GM13977 (cell line): ENCODE measurements at regions not wholly inside any gene's neighbourhood (a gene's known extent, or its start where the extent isn't known, plus 50 kb on each side); places are given as distances from the start of the nearest gene placed in this dataset.

Source experiments
- DNase-seq: peaks from one replicate; pipeline ENCODE4 v3.0.0; 2012; ENCODE audit warnings: low spot score
- in situ Hi-C: fragments of 300-500 bp; cut with MboI; formaldehyde crosslinking; loops from one replicate; pipeline ENCODE4 v1.12.0; 2022; ENCODE audit warnings: low sequenced_read_pairs, low pct_unique_long_range_greater_than_20kb, mixed read lengths, inconsistent platforms; ENCODE audit not compliant: unreplicated experiment
- TF ChIP-seq, protein P1 (sequence below): IDR thresholded peaks from 2 replicates; pipeline ENCODE4 v1.5.1; 2012; ENCODE audit warnings: mild to moderate bottlenecking, control low read depth; ENCODE audit not compliant: insufficient read depth; ENCODE audit errors: extremely low read depth, missing control alignments

DNA sequence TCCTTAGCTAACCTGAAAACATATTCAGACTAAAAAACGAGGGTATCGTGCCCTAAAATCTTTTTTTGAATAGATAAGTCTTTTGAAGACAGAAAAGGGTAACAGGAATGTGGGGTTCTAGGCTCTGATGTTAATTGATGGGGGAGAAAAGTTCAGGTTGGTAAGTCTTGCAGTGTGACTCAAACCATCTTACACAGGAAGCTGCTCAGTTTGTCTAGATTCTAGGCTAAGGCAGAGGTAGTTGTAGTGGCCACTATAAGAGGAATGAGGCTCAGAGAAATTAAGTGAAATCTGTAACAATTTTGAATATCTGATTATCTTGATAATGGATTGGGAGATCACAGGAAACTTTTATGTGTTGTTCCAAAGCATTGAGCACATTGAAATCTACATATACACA is 267.9 kb downstream of the PDCD6IP start:
- no peak for DNase-seq
- in situ Hi-C loops: no loop called here
- TF ChIP-seq, protein P1, sequence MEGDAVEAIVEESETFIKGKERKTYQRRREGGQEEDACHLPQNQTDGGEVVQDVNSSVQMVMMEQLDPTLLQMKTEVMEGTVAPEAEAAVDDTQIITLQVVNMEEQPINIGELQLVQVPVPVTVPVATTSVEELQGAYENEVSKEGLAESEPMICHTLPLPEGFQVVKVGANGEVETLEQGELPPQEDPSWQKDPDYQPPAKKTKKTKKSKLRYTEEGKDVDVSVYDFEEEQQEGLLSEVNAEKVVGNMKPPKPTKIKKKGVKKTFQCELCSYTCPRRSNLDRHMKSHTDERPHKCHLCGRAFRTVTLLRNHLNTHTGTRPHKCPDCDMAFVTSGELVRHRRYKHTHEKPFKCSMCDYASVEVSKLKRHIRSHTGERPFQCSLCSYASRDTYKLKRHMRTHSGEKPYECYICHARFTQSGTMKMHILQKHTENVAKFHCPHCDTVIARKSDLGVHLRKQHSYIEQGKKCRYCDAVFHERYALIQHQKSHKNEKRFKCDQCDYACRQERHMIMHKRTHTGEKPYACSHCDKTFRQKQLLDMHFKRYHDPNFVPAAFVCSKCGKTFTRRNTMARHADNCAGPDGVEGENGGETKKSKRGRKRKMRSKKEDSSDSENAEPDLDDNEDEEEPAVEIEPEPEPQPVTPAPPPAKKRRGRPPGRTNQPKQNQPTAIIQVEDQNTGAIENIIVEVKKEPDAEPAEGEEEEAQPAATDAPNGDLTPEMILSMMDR: no peak

DNA sequence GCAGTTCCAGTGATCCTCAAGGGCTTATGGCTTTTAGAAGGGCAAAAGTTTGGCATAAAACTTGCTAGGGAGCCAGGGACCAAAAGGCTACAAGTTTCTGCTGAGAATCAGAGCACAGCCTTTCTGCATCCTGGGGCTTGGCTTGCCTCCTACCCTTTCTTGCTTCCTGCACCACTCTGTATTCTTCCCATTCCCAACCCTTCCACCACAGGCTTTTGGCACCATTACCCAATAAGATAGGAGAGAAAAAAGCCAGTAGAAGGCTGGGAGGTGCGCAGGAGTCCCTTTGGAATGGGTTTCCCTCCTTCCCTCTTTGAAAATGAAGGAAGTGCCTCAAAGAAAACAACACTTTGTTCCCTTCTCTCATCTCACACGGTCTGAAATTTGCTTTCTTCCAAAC is 268.6 kb downstream of the PDCD6IP start:
- TF ChIP-seq, protein P1: no peak
- no peak for DNase-seq
- in situ Hi-C loops: no loop called here

DNA sequence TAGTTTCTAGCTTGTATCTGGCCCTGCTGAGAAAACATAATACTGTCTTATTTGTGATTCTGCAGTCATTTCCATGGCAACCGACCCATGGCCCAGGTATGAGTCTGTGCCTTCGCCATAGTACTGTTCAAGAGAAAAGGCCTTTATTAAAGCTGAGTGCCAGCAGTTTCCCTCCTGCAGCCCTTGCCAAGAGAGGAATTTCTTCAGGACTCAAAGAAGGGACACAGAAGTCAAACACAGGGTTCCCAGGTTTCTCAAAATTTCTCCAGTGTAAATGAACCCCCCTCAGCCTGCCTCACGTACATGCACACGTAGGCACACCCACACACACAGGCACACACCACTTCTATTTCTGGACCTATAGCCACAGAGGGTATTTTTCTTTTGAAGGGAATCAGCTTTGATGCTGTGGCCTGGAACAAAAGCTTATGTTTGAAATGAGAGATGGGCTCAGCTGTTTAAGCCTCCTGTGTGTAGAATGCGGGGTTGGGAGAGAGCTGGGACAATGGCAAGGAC is 269.2 kb downstream of the PDCD6IP start:
- in situ Hi-C loops: no loop called here
- TF ChIP-seq, protein P1: no peak
- DNase-seq: no peak

DNA sequence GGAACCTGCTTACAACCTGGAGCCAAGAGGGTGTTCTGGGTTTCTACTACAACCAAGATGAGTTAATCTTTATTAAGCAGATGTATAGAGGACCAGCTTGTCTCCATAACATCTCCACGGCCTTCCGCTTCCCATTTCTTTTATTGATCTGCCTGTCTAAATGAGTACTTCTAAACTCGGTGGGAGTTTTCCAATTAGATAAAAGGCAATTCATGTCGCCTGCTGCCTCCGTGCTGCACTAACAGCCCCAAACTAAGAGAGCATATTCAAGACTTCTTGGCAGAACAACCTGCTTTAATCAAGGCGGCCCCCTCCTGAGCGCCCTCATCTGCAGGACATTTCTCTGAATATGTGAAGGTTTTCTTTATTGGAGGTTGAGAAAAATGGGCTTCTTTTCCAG is 270.1 kb downstream of the PDCD6IP start:
- DNase-seq: no peak
- in situ Hi-C loops: no loop called here
- TF ChIP-seq, protein P1: no peak

DNA sequence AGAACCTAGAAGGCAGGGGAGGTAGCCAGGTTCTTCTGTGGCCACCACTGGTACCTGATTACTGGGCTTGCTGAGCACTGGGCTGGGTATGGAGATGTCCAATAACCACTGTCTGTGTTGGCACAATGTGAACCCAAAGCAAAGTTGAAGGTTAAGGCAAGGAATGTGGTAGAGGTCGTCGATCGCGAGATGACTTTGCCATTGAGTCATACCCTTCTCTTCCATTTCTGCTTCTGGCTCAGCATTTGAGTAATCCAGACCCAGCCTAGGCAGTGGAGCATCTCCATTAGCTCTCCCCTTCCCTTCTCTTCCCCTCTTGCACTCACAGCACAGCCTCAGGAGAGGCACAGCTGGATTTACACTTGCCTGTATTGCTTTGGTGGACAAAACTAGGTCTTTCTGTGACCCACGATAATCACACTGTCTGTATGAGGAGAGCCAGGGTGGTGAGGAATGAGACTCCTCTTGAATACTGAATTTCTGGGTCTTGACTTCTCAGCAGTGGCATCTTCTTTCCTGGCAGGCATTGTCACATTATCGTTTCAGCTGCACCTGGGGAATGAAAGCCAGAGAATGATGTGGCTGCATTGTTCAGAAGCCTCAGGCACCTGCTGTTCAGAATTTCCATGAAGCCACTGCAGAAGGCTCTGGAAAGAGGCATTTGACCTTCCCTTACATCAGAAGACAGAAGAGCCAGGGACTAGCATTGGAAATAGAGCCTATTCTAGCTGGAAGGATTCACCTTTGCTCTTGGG is 272.6 kb downstream of the PDCD6IP start:
- in situ Hi-C loops: no loop called here
- no peak for DNase-seq
- TF ChIP-seq, protein P1: no peak

DNA sequence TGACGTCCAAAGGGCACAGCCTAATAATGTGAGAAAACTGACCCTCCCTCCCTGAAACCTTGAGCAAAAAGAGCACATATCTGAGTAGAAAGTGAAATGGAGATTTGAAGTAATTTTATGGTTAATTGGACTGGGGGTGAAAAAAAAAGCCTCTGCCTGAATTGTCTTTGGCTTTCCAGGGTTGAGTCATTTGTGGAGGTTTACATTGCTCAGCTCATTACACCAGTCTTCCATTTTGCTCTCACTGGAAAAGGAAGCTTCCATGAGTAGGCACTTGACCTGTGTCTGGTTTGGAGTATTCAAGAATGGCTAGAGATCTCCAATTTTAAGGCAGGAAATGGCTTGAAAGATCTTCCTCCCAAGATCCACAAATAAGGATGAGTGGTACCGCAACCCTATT is 273.9 kb downstream of the PDCD6IP start:
- in situ Hi-C loops: no loop called here
- TF ChIP-seq, protein P1: no peak
- no peak for DNase-seq
